ENCODE measurements at regions not wholly inside any gene's neighbourhood (a gene's known extent, or its start where the extent isn't known, plus 50 kb on each side); places are given as distances from the start of the nearest gene placed in this dataset.

DNA sequence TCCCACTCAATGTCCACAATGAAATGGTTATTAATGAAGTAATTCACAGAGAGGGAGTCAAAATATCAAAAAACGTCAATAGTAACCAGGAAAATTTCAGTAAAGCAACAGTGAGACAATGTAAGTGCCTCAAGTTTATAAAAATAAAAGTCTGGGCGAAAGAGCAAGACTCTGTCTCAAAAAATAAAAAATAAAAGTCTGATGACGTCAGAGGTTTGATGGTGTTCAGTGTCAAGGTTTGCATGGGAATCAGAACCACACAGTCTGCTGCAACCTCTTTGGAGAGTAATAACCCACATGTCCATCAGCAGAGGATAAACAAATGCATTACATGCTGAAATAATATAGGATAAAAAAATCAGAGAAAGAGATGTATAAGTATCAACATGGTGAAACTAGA, 152.4 kb downstream of the ASCL1 start:
- POLR2A ChIA-PET = no interaction called here
- no peak for DNase-seq (ENCODE audit: low read depth, low spot score)
- CTCF ChIA-PET = no interaction called here
- TF ChIP-seq CTCF (IDR thresholded peaks at IDR 0.05; ENCODE audit: insufficient read depth, low read length, missing control alignments) = no peak
- H3K4me3 ChIP-seq (ENCODE audit: low read depth, low read length) = no peak overlapping the region

- H3K4me3 ChIP-seq (ENCODE audit: low read depth, low read length) = no peak overlapping the region
- no peak for DNase-seq (ENCODE audit: low read depth, low spot score)
- CTCF ChIA-PET = no interaction called here
- POLR2A ChIA-PET = no interaction called here
- no peak for TF ChIP-seq CTCF (IDR thresholded peaks at IDR 0.05; ENCODE audit: insufficient read depth, low read length, missing control alignments)
These were observed 157.0 kb downstream of the ASCL1 start for GRCh38 chr12:103114296-103115055.

- CTCF ChIA-PET = no interaction called here
- POLR2A ChIA-PET = no interaction called here
- TF ChIP-seq CTCF (IDR thresholded peaks at IDR 0.05; ENCODE audit: insufficient read depth, low read length, missing control alignments) = no peak
- H3K4me3 ChIP-seq (ENCODE audit: low read depth, low read length) = no peak overlapping the region
- DNase-seq (ENCODE audit: low read depth, low spot score) = no peak
These were observed 171.5 kb downstream of the ASCL1 start for GRCh38 chr12:103128862-103129501.

- no peak overlapping the region for H3K4me3 ChIP-seq (ENCODE audit: low read depth, low read length)
- no peak for TF ChIP-seq CTCF (IDR thresholded peaks at IDR 0.05; ENCODE audit: insufficient read depth, low read length, missing control alignments)
- CTCF ChIA-PET = no interaction called here
- no peak for DNase-seq (ENCODE audit: low read depth, low spot score)
- POLR2A ChIA-PET = no interaction called here
These were observed 173.1 kb downstream of the ASCL1 start for GRCh38 chr12:103130564-103130963.

GRCh38 chr12:103138538-103138937, 181.1 kb downstream of the ASCL1 start:
- TF ChIP-seq CTCF (IDR thresholded peaks at IDR 0.05; ENCODE audit: insufficient read depth, low read length, missing control alignments) = no peak
- POLR2A ChIA-PET = no interaction called here
- H3K4me3 ChIP-seq (ENCODE audit: low read depth, low read length) = no peak overlapping the region
- no peak for DNase-seq (ENCODE audit: low read depth, low spot score)
- CTCF ChIA-PET = no interaction called here

GRCh38 chr12:103139876-103140275, 182.4 kb downstream of the ASCL1 start:
- H3K4me3 ChIP-seq (ENCODE audit: low read depth, low read length) = no peak overlapping the region
- TF ChIP-seq CTCF (IDR thresholded peaks at IDR 0.05; ENCODE audit: insufficient read depth, low read length, missing control alignments) = no peak
- DNase-seq (ENCODE audit: low read depth, low spot score) = no peak
- CTCF ChIA-PET = no interaction called here
- POLR2A ChIA-PET = no interaction called here
